HG03060 (cell line): ENCODE measurements at regions not wholly inside any gene's neighbourhood (a gene's known extent, or its start where the extent isn't known, plus 50 kb on each side); places are given as distances from the start of the nearest gene placed in this dataset.

Source experiments
- ATAC-seq: cut with Tn5 transposase; IDR thresholded peaks from one replicate; pipeline ENCODE4 v1.9.1; 2021; ENCODE audit warnings: low read depth, moderate number of reproducible peaks; ENCODE audit not compliant: unreplicated experiment

DNA sequence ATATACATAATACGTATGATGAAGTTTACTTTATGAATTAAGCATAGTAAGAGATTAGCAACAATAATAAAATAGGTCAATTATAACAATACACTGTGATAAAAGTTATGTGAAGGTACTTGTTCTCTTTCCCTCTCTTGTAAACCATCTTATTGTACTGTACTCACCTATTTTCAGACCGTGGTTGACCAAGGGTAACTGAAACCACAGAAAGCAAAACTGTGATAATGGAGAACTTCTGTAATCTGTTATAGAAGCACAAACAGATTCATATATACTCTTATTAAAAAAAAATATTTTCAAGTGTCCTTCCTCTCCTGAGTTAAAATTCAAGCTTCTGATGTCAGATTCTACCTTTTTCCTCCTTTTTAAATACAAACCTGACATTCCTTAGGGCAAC, 1247.8 kb upstream of the SORCS1 start:
- no peak for ATAC-seq

DNA sequence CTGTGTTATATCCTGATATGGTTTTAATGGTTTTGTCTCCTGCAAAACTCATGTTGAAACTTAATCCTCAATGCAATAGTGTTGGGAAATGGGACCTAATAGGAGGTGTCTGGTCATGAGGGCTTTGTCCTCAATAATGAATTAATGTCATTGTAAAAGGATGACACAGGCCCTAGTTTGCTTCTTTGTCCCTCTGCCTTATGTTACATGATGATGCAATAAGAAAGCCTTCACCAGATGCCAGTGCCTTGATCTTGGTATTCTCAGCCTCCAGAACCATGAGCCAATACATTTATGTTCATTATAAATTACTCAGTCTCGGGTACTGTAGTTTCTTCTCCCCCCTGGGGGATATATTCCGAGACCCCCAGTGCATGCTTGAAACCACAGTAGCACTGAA, 1247.4 kb upstream of the SORCS1 start:
- no peak for ATAC-seq

DNA sequence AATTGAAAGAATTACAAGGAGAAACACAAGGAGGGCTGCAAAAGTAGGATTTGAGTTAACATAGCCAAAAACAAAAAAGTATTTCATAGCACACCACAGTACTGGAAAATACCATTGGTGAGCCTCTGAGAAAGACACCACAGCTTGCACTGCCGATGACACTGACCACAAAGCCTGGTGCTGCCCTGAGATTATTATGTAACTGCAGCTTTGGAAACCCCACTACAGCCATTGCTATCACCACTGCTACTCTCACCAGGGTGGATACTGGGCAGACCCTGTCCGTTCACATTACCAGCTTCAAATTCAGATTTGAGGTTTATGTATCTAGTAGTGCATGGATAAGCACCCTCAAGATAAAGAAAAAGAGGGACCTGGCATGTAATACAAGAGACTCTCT, 1246.7 kb upstream of the SORCS1 start:
- ATAC-seq = no peak

DNA sequence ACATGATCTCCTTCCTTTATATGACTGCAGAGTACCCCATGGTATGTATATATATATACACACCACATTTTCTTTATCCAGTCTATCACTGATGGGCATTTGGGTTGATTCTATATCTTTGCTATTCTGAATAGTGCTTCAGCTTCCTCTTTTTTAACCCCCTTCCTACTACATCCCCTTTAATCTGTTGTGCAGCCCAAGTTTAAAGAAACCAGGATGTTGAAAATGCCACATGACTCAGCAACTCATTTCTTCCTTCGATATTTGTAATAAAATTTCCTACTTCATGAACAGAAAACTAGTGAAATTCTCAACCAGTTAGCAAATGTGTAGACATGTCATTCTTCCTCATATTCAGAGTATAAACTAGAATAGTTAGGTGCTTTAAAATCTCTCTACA, 1245.7 kb upstream of the SORCS1 start:
- no peak for ATAC-seq

DNA sequence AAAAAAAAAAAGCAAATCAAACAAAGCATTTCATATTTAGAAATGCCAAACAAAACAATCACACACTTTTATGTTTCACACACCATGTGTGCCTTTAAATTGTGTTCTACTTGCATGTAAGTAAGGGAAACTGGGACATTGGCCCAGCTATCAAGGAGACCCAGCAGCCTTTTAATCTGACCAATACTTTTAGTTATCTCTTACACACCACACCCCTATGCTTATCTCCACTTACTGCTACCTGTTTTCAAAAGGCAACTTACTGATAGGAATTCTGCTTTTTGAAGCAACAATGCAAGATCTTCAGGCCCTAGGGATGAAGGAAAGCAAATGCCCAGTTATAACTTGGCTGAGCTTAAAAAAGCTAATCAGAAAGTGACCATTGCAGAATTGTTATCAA, 1244.8 kb upstream of the SORCS1 start:
- no peak for ATAC-seq

DNA sequence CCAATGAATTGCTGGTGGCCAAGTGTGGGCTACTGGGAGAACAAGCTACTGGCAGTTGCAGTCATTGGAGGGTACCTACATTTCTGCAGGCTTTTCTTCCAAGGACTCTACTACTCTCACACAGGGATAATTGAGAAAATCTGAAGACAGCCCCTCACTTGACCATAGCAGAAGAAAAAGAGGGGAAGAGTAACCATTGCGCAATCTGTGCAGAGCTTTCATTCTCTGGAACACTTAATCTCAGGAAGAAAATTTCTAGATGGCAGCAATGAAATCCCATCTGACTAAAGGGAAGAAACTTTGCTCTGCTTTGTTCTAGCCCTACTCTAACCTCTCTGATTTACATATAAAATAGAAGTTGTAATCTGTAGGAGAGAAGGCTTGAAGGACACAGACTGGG, 1239.6 kb upstream of the SORCS1 start:
- ATAC-seq = no peak

DNA sequence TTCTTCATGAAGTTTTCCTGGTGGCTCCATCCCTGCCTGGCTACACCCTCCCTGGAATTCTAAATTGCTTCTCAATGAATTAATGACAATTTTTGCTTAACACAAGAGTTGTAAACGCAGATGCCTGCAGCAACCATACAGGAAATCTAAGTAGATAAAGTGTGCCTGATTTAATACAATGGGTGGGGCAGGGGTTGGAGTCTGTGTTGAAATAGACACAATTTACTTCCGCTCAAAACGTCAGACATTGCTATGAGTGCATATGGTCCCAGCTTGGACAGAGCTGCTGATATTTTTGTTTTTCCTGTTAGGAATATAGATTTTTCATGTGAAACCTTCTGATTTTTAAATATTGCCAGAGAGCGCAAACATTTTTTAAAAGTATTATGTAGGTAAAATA, 1235.0 kb upstream of the SORCS1 start:
- ATAC-seq = no peak

DNA sequence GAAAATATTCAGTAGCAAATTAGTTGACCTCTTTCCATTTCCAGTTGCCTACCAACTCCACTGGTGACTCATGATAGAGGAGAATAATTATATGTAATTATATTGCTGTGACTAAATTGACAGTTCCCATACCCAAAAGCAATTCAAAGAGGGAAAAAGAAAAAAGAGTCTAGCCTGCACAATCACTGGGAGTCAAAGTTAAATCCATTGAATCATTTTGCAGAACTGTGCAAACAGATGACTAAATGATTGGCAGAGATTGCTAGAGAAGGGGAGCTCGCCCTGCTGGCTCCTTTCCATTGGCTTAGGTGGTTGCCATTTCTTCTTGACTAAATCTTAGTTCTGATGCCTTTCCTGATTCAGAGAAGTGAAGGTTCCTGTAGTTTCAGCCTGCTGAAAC, 1228.6 kb upstream of the SORCS1 start:
- no peak for ATAC-seq

DNA sequence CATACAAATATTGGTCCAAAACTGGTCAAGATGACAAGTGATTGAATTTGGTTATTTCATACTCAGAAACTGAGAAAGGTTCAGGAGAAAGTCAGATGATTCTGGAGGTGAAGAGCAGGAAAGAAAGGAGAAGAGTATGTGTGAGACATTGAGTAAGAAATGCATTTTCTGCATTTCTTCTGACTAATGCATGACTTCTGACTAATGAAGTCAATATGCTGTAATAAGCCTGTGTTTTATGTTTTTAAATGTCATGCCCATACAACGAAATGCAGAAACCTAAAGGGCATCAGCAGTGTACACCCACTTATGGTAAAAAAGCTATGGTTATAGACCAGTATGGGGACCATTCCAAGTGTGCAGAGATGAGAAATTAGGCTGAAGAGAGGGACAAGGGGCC, 1227.8 kb upstream of the SORCS1 start:
- no peak for ATAC-seq

DNA sequence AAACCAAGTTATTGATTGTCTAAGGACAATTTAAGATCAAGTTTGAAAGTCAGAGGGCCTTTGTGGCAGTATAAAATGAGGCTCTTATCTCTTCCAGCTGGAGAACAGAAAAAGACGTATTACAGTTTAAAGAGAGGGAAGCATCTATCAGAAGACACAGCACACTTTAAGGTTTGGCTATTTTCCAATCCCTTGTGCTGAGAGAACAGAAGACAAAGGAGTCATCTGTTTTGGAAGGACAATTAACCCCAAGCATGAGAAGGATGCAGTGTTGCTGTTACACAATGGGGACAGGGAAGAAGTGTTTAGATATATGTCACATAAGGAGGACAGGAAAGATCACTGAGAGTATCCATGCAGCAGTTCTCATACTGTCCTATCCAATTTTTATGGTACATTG, 1224.2 kb upstream of the SORCS1 start:
- no peak for ATAC-seq

DNA sequence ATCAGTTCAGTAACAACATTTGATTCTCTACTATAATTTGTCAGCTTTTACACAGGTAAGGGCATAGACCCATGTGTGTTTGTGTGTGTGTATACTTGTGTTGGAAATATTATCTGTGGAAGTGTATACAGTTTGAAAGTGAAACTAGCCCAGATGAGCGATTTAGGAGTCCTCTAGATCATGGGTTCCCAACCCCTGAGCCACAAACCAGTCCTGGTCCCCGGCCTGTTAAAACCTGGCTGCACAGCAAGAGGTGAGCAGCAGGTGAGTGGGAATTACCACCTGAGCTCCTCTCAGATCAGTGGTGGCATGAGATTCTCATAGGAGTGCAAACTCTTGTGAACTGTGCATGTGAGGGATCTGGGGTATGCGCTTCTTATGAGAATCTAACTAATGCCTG, 1221.5 kb upstream of the SORCS1 start:
- no peak for ATAC-seq

DNA sequence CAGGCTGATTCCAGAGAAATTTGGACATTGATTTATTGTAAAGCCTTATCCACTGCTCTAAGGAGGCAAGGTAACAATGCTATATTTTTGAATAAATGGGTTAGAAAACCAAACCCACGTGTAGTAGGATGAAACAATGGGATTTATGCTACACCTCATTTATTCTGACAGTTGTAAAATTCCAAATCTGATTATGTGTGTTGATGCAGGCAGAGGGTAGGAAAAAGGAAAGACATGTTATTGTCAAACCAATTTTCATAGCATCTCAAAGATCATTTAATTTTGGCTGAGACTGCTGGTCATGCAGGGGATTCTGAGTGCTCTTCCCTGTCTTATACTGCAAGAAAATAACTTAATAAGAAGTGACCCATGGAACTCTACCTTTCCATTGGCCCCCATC, 1219.9 kb upstream of the SORCS1 start:
- no peak for ATAC-seq

DNA sequence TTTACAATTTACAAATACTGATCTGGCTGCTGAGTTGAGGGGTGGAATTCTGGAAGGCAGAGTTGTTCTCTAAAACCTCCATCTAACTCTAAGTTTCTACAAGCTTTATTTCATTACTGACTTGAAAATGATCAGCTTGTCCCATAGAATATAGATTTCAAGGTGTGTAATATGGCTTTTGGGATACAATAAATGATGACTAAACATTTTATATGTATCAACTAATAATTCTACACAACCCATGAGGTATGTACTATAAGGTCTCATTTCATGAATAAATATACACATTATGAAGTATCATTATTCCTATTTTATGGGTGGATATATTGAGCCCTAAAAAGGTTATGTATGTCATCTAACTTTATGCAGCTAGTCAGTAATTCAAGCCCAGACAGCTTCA, 1214.3 kb upstream of the SORCS1 start:
- no peak for ATAC-seq

DNA sequence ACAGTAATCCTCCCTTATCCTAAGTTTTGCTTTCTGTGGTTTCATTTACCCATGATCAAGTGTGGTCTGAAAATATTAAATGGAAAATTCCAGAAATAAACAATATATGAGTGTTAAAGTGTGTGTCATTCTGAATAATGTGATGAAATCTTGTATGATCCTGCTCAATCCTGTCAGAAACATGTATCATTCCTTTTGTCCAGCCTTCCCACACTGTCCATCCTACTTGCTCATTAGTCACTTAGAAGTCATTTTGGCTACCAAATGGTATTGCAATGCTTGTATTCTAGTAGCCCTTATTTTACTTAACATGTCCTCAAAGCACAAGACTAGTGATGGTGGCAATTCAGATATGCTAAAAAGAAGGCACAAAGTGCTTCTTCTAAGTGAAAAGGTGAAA, 1211.2 kb upstream of the SORCS1 start:
- ATAC-seq = no peak

DNA sequence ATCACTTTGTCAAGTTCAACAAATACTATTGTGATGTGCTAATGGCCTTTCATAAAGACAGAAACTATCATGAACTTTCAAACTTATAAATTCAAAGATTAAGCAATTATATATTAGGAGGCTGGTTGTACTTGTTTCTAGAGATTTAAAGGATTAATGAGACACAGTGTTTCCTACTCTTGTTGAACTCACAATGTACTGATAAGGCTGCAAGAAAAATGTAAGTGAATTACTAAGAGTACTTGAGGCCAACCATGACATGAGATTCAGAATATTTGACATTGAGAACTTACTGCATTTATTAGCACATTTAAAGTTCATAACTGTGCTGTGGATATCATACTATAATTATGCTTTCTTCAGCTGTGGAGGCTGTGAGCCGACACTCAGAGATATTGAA, 1210.5 kb upstream of the SORCS1 start:
- ATAC-seq = no peak

DNA sequence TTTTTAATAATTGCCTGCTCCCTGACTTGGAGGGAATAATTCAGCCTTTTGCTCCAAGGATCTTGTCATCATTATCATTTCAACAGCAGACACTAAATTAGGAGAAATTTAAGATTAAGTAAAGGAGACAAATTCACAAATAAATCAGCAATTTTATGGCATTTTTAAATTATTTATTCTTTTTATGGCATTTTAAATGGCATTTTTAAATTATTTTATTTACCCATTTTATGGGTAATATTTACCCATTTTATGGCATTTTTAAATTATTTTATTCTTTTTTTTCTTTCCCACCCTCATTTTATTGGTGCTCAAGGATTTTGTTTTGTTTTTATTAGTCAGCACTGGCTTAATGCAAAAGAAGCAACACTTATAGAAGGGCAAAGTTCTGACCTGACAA, 1201.0 kb upstream of the SORCS1 start:
- ATAC-seq = no peak

DNA sequence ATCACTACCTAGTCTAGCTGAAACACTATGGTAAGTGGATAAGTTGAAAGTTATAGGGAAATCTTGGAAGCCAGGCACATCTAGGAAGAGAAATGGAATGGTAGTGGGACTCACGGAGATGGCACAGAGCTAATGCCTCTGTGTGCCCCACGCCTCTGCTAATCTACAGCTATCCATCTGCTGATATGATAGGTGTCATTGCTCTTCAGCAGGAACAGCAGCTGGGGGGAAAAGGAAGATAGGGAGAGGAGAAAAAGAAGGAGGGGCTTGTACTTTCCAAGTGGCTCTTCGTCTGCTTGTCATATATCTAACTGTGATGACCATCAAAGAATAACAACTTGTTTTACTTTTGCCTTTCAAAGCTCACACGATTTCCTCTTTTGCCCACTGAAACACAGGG, 1199.1 kb upstream of the SORCS1 start:
- no peak for ATAC-seq

DNA sequence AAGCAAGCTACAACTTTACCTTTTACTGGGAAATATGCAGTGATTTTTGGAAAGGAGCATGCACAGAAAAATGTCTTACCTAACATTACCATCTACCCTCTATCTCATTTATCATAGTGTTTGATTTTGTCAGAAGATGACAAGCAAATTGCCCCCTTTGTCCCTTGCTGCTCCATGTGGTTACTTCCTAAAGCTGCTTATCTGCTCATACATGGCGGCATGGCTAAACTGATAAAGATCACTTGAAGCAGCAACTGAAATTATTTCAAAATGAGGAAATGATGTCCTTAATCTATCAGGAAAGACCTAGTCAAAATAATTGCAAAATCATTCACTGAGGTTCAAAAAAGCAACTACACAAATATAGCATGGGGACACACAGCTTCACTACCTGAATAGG, 1198.5 kb upstream of the SORCS1 start:
- no peak for ATAC-seq

DNA sequence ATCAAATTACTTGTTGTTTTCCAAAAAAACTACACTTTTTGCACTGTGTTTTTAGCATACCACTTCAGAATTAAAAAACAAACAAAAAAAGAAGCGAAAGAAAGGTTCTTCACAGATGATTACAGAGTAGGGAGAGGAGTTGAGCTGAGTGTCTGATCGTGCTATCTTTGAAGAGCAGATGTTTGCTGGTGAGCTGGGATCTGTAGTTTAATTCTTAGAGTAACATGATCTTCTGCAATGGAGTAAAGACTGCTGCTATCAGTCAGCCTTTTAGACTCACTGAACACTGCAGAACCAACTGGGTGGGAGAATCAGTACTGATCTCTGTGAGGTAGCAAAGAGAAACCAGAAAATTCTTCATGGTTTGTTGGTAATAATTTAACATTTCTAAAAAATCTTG, 1197.8 kb upstream of the SORCS1 start:
- no peak for ATAC-seq

DNA sequence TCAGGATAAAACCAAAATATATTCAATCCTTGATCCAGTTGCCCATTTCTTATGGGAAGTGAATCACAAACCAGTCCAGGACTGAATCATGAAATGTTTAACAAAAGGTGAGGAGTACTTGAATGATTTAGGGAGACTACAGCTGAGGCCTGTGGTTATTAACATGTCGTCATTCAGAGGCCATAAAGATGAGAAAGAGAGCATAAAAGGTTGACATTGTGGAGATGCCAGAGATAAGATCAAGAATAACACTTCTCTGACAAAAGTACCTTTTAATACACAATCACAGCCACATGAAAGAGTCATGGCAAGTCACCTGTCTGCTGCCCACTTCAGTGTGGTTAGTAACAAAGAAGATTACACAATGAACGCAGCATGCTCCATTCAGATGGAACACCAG, 1195.7 kb upstream of the SORCS1 start:
- ATAC-seq = no peak

DNA sequence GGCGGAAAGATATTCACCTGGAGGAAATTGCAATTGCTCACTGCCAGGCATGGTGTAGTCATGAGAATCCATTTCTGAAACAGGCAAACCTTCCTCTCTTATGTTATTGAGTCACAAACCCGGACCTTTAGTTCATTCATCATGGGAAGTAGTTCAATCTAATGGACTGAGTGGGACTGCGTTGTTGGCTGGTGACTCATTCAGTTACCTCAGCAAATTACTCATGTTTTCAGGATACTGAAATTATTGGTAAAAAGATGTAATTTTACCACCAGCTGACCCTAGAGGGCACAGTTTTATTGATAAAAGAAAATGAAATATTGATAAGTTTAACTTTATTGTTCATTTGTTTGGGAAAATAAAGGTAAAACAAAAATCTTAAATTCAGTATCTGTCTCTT, 1194.4 kb upstream of the SORCS1 start:
- ATAC-seq = peak; percentile 93

DNA sequence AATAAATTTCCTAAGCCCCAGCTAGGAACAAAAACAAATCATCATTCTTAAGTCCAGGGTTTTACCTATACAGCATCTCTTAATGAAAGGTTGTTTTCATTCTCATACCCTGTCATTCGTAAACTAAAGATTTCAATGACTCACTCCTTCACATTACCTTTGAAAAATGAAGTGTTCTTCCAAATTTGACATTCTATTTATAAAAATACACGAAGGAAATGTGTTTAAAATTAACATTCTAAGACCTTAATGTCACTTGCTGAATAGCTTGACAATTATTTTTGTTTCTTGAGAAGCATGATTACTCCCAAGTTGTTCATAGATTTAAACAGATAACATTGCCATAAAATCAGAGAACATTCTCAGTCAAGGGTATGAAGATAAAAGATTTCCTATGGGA, 1188.3 kb upstream of the SORCS1 start:
- ATAC-seq = no peak

DNA sequence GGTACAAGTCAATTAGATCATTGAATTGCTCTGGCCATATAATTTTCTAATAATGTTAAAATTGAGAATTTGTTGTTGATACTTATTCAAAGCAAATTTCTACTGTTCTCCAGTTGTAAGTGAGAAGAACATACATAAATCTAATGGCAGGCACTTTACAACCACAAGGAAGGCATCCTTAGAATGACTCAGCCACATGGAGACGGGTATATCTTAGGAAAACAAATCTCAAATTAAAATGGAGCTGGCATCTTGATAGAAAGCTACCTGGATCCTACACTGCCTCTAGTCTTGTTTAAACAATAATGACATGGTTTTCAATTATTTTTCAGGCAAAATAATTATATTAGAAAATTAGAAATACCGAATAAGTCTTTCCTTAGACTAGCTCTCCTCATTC, 1183.7 kb upstream of the SORCS1 start:
- ATAC-seq = no peak

DNA sequence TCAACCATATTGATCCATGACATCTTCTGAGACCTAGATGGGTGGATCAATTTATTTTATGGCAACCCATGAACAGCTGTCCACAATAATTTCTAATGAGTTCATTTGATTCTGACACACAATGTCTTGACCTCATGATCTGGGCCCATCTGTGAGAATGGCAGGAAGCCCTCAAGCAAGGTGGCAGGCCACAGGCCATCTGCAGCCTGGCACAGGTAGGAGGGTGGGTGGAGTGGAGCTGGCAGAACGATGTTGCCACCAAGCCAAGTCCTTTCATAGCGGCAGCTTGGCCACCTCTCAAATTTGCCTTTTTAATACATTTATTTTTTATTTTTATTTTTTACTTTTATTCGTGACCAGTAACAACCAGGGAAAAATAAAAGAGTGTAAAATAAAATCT, 1181.6 kb upstream of the SORCS1 start:
- no peak for ATAC-seq
